Transverse colon (tissue), 4 donors: ENCODE measurements at regions not wholly inside any gene's neighbourhood (a gene's known extent, or its start where the extent isn't known, plus 50 kb on each side); places are given as distances from the start of the nearest gene placed in this dataset.

Experiments
- DNase-seq: peaks from one replicate; pipeline ENCODE4 v3.0.0-alpha.2; 2019
- H3K27ac ChIP-seq, 4 donors: fragments of 200-600 bp; sonication (generic); 2 replicates each; pipeline ENCODE4 v1.5.1; 2016 to 2018; ENCODE audit warnings: inconsistent platforms in 4 of 4
- H3K27me3 ChIP-seq: fragments of 200-600 bp; sonication (generic); 2 replicates; pipeline ENCODE4 v1.5.1; 2017; ENCODE audit warnings: inconsistent platforms
- H3K36me3 ChIP-seq, 4 donors: fragments of 200-600 bp; sonication (generic); 2 replicates each; pipeline ENCODE4 v1.5.1; 2017 to 2019; ENCODE audit warnings: inconsistent platforms in 4 of 4
- H3K4me1 ChIP-seq, 4 donors: fragments of 200-600 bp; sonication (generic); 2 replicates each; pipeline ENCODE4 v1.5.1; 2017 to 2020; ENCODE audit warnings: inconsistent platforms in 4 of 4
- H3K4me3 ChIP-seq, 4 donors: fragments of 200-600 bp; sonication (generic); 1 replicate in 1 of 4; 2 replicates in 3 of 4; pipeline versions ENCODE4 v1.5.1 to v1.6.1; 2017 to 2019; ENCODE audit warnings: inconsistent platforms in 4 of 4
- H3K9me3 ChIP-seq, 2 donors: fragments of 200-600 bp; sonication (generic); 2 replicates each; pipeline ENCODE4 v1.5.1; 2017 to 2019; ENCODE audit warnings: inconsistent platforms in 2 of 2
- CTCF ChIP-seq, 5 experiments: fragments of 200-600 bp in 3 of 5; fragments of 450-650 bp in 2 of 5; sonication (generic) in 3 of 5; IDR thresholded peaks; 1 replicate in 2 of 5; 2 replicates in 3 of 5; pipeline ENCODE4 v1.5.1; 2016 to 2017; ENCODE audit warnings: antibody characterized with exemption in 5 of 5, inconsistent platforms in 3 of 5, mild to moderate bottlenecking in 2 of 5, moderate library complexity in 1 of 5
- EP300 ChIP-seq: sonication (generic); formaldehyde crosslinking; IDR thresholded peaks from one replicate; pipeline ENCODE4 v1.6.1; 2017; ENCODE audit warnings: antibody characterized with exemption, low read depth
- POLR2A ChIP-seq: fragments of 450-650 bp; IDR thresholded peaks from one replicate; pipeline ENCODE4 v1.6.1; 2016; ENCODE audit warnings: antibody characterized with exemption, mild to moderate bottlenecking, moderate library complexity
- POLR2AphosphoS5 ChIP-seq, 3 donors: sonication (generic); formaldehyde crosslinking; IDR thresholded peaks; one replicate each; pipeline ENCODE4 v1.6.1; 2016; ENCODE audit warnings: antibody characterized with exemption in 3 of 3
- WGBS, 2 donors: methylation state at CpG; one replicate each; pipeline ENCODE4 v1.1.5; 2018; ENCODE audit warnings: low coverage in 1 of 2; 5-methylcytosine and 5-hydroxymethylcytosine counted together
- in situ Hi-C, 4 donors: fragments of 200-750 bp; cut with MboI; loops; one replicate each; pipeline versions ENCODE4 v1.15.0 to v1.15.1; 2017; ENCODE audit warnings: low sequenced_read_pairs in 3 of 4, low pct_ligation_motif_present in 1 of 4, low pct_unique_long_range_greater_than_20kb in 1 of 4
- intact Hi-C: fragments of 100-400 bp; cut with DNase I; formaldehyde crosslinking; loops from one replicate; pipeline ENCODE4 v1.15.1; 2023; ENCODE audit warnings: low total_unique reads

GRCh38 chr12:126358806-126359205 lies 1293.6 kb downstream of the AACS start:
- Histone ChIP-seq H3K36me3 (no peaks in the 10 kb centered on the region), H3K4me3 (no peak overlapping the region), H3K4me1 (no peaks in the 10 kb centered on the region), H3K27ac (no peak overlapping the region), H3K27me3 (no peaks in the 10 kb centered on the region), H3K9me3 (peaks cover 0 to 5% of the 10 kb centered on the region in 2 donors)
- intact Hi-C loops, result no loop called here
- in situ Hi-C loops, result no loop called here
- 86 to 91% methylated on average over 5 of the region's 5 CpGs for WGBS, 2 donors
- DNase-seq, result no peak
- no peak for TF ChIP-seq CTCF (IDR thresholded peaks at IDR 0.05)
- no peak for TF ChIP-seq POLR2A
- TF ChIP-seq EP300, result no peak
- no peak for TF ChIP-seq POLR2AphosphoS5 (IDR thresholded peaks at IDR 0.05)

- intact Hi-C loops, result no loop called here
- H3K27ac ChIP-seq, result no peak overlapping the region
- in situ Hi-C loops, result no loop called here
Measured at GRCh38 chr12:126359216-126359615, 1294.0 kb downstream of the AACS start.

GRCh38 chr12:126361804-126362203 lies 1296.6 kb downstream of the AACS start:
- in situ Hi-C loops (no loop called here), intact Hi-C loops (no loop called here)
- no peak for DNase-seq
- TF ChIP-seq CTCF (IDR thresholded peaks at IDR 0.05) (no peak), POLR2AphosphoS5 (IDR thresholded peaks at IDR 0.05) (no peak), EP300 (no peak), POLR2A (no peak)
- Histone ChIP-seq H3K4me1 (no peaks in the 10 kb centered on the region), H3K36me3 (no peaks in the 10 kb centered on the region), H3K27ac (no peak overlapping the region), H3K4me3 (no peak overlapping the region), H3K9me3 (no peaks in the 10 kb centered on the region), H3K27me3 (no peaks in the 10 kb centered on the region)
- 78 to 87% methylated on average over 3 of the region's 3 CpGs for WGBS, 2 donors

More at GRCh38 chr12:126359216-126359615, 1294.0 kb downstream of the AACS start:
- no peak for TF ChIP-seq POLR2A
- TF ChIP-seq CTCF (IDR thresholded peaks at IDR 0.05), result no peak
- TF ChIP-seq EP300, result no peak
- no peak for TF ChIP-seq POLR2AphosphoS5 (IDR thresholded peaks at IDR 0.05)
- no peak for DNase-seq
- Histone ChIP-seq H3K9me3 (peaks cover 0 to 5% of the 10 kb centered on the region in 2 donors), H3K27me3 (no peaks in the 10 kb centered on the region), H3K36me3 (no peaks in the 10 kb centered on the region), H3K4me1 (no peaks in the 10 kb centered on the region), H3K4me3 (no peak overlapping the region)
- WGBS, 2 donors, result 67 to 74% methylated on average over 2 to 3 of the region's 3 CpGs

GRCh38 chr12:126362493-126362892 lies 1297.3 kb downstream of the AACS start:
- DNase-seq, result no peak
- intact Hi-C loops (no loop called here), in situ Hi-C loops (no loop called here)
- TF ChIP-seq POLR2A, result no peak
- TF ChIP-seq EP300, result no peak
- no peak for TF ChIP-seq POLR2AphosphoS5 (IDR thresholded peaks at IDR 0.05)
- TF ChIP-seq CTCF (IDR thresholded peaks at IDR 0.05), result no peak
- no peak overlapping the region for H3K27ac ChIP-seq
- H3K36me3 ChIP-seq, result no peaks in the 10 kb centered on the region
- H3K27me3 ChIP-seq, result no peaks in the 10 kb centered on the region
- H3K9me3 ChIP-seq, result no peaks in the 10 kb centered on the region
- WGBS, 2 donors, result 68 to 82% methylated on average over 5 of the region's 5 CpGs
- no peaks in the 10 kb centered on the region for H3K4me1 ChIP-seq
- no peak overlapping the region for H3K4me3 ChIP-seq
